HPDE6-E6E7 (cell line): ENCODE measurements at regions not wholly inside any gene's neighbourhood (a gene's known extent, or its start where the extent isn't known, plus 50 kb on each side); places are given as distances from the start of the nearest gene placed in this dataset.

Experiments used
- DNase-seq: peaks from one replicate; pipeline ENCODE4 v3.0.0; 2011; ENCODE audit warnings: missing footprints; ENCODE audit errors: extremely low spot score

DNA sequence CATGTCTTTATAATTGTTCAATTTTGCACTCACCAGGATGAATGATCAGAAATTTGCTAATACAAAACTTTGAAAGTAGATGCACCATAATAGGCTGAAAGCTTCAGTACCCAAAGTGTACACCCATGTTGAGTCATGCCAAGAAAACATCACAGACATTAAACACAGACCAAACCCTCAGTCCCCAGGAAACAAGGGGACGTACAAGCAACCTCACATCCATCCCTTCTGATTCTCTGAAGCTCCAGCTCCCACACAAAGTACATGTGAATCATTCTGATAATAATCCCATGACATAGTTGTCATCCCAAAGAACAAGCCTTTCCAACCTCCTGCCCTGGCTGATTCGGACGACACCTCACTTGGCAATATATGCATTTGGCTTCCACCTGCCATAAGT, 183.8 kb downstream of the SNX19 start:
- no peak for DNase-seq

DNA sequence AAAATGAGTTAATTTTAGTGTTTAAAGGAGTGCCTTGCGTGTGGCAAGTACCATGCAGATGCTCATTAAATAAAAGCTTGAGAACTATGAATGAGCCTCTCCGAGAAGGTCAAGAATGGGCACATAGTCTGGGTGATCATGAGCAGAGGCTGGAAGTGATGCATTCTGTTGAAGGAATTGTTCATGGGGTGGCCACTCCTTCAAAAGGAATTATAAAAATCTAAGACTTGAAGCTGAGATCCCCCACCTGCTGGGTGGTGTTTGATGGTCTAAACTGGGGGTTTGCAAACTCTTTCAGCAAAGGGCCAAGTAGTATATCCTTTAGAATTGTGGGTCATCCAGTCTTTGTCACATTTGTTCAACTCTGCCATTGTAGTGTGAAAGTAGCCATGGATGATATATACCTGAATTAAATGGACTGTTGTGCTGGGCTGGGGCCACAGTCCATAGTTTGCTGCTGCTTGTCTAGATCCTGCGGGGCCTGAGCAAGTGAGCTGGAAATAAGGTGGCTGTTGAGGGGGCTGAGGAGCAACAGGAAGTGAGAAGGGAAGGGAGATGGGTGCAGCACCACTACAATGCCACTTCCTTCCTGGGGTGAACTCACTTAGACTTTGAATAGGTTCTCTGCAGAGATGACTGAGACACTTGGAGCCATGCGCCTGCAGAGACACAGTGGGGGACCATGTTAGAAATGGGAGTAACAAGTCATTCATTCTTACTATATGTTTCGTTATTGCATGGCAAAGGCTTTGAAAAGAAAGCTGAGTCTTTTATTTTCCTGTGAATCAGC, 179.0 kb downstream of the SNX19 start:
- no peak for DNase-seq

DNA sequence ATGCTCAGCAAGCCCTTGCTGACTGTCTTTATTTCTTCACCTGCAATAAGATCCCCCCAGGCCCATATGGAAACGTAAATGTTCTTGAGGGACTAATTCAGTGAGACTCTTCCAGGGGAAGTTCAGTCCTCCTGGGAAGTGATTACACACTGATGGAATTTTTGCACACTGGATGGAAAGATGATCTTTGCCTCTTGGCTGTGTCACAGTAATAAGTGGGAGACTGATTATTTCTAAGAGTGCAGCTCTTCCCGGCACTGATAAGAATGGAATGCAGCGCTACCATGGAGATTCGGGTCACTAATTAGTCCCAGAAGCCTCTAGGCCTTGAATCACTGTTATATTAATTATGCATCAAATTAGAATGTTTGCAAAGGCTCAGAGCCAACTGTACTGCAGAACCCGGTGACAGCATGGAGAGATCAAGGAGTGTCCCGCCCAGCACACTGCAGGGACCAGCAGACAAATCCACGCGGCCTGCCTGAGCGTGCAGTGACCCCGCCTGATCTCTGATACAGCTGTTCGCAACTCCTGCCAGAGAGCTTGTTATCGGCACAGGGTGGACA, 178.3 kb downstream of the SNX19 start:
- DNase-seq, result no peak

DNA sequence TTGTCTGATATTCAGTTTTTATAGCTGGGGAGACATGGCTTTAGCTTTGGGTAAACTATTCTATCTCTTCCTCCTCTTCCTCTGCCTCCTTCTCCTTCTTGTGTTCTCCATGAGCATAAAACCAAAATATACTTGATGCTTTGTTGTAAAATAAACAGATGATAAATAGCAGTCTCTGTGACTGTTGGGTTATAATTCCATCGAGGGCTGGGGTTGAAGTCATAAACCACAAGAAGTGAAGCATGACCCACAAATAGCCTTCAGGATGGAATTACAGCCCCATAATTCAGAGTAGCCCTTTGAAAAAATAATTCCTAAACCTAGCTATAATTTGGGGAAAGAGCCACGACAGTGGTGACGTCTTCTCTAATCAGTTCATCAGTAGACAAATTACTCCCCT, 177.7 kb downstream of the SNX19 start:
- no peak for DNase-seq

DNA sequence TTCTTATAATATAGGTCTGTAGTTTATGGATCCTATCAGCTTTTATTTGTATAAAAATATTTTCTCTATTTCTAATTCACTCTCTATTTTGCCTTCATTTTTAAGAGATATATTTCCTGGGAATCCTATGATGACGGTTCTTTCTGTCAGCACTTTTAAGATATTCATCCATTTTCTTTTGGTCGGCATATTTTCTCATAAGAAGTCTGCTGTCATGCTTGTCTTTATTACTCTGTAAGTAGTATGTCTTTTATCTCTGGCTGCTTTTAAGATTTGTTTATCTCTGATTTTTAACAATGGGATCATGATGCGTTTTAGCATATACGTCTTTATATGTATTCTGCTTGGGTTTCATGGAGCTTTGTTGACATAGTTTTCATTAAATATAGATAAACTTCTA, 175.5 kb downstream of the SNX19 start:
- no peak for DNase-seq

DNA sequence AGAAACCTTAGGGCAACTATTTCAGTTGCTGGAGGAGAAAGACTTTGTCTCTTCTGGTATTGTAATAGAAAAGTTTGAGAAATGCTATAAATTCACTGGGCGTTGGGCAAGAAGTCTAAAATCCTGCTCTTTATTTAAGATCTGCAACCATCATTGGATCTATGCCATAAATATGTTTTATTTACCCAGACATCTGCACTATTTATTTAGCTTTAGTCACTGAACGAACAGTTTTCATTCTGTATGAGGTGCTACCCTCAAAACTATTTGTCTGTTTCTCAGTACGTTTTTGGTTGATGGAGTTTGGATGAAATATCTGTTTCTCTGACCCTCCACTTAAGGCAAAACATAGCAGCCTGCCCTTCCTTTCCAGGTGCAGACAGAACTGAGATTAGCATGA, 171.5 kb downstream of the SNX19 start:
- no peak for DNase-seq

DNA sequence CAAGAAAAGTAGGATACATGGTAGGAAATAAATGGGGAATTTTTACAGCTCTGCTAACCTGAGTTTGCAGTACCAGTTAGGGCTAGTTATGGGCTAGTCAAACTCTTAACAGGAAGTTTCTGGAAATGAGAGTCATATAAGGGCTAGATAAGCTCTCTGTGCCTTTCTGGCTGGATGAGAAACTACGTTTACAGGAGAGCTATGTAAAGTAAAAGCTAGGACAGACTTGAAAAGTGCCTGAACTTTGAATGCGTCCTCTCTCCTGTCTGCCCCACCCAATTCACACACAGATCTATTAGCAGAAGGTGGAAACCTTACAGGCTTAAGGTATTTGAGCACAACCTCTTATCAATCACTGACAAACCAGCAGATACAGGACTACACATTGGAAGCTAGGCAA, 167.1 kb downstream of the SNX19 start:
- DNase-seq, result no peak

DNA sequence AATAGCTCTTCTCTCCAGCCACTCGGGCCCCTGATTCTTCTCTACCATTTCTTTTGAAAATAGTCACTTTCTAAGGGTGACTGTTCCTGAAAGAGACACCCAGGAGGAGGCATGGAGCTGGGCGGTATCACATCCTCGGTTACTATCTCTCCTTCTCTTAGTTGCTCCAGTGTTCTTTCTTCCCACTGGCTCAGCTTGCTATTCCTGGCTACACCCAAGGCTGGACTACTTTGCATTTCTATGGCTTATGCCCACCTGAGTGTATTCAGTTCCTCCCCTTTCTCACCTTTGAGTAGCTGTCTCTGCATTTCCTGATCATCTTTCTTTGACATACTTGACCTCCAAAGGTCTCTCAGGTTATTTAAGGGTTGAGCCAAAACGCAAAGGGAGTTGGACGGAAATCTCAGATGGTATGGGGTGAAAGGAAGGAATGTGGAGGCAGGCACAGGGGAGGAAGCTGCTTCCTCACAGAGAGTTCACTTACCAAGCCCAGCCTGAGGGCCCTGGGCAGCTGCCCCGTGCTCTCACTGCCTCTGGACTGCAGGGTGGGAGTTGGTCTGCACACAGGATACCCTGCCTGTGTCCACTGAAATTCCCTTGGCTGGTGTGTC, 155.7 kb downstream of the SNX19 start:
- no peak for DNase-seq

DNA sequence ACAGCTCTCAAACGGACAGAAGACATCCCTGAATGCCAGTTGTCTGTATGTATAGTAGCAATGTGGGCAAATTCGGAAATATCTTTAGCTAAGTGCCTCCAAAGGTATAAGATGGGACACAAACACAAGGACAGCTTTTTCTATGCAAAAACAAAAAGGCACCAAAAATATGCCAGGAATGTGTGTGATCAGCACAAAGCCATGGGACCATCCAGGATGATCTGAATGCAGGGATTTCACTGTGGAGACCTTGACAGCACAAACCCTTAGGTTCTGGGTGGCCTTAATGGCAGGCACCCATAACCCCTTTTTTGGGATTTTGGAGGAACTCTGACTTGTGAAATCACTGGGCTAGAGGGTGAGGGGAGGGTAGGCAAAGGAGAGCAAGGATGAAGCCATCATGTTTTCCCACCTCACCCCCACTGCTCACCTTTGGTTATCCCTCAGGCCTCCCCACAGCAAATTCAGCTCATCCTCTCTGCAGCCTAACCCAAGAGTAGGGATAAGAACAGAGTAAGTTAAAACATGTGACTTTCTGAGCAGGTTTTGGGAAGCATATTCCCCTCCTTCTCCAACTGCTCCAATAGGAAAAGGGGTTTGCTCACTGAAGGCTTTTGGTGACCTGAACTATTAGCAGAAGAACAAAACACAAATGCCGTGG, 154.6 kb downstream of the SNX19 start:
- no peak for DNase-seq

DNA sequence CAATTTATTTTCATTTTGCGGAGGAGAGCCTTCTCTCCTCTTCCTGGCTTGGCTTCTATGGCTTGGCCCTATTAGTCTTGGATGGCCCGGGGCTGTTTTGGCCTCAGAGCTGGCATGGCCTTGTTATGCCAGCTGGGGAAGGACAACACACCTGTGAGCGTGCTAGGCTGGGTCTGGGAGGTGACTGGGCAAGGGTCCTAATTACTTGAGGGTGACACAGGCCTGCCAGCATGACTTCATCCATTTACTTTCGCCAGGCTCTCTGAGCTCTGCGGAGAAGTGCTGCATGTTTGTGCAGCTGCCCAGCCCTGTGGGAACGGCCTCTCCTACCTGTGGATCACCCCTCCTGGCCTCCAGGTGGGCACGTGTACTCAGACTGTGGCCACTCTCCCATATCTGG, 153.6 kb downstream of the SNX19 start:
- DNase-seq, result no peak

DNA sequence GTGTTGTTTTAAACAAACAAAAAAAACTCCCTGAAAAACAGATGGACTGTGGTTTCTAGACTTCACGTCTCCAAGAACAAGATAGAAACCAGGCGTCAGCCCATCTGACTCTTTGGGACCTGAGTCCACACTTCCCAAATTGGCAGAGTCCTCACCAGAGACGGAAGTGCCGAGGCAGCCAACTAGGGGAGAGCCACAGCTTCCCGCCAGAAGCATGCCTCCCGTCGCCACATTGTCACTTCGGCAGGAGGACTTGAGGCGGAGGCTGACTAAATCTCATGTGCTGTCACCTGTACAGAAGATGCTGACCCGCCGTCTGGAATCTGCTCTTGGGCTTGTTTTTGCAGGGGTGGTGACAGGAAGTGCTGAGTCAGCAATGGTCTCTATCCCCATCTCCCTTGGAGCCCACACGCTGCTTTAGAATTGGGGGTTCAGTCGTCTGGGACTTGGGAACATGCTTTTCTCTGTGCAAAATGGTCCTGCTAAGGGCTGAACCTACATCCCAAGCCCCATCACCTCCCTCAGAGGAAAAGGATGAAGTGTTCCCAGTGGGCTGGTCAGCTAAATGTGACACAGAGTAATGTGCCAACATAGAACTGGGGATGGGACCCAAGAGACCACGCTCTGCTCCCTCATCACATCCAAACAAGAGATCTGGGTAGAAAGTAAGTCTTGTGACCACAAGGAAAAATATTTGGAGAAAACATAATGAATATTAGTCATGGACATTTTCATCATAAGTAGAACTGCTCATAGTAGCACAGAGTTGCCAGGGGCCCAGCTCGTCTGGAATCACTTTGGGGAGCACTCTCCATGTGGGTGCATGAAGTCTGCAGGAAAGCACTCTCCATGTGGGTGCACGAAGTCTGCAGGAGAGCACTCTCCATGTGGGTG, 152.9 kb downstream of the SNX19 start:
- DNase-seq, result no peak

DNA sequence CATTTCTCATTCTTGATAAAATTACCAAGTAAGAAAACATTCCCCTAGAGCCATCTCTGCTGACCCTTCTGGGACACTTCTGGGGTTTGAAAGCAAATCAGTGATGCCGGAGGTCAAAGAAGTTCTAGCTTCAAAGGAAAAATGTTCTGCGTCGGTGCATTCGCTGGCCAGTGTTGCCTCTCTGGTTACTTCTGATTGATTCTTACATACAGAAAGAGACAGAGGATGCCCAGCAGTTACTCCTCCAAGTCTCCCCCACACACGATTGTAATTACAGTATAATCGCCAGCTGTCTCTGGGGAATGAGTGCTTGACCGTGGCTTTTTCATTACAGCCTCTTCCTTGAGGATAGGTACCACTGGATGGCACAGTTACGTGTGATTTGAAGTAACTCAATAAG, 150.9 kb downstream of the SNX19 start:
- no peak for DNase-seq

DNA sequence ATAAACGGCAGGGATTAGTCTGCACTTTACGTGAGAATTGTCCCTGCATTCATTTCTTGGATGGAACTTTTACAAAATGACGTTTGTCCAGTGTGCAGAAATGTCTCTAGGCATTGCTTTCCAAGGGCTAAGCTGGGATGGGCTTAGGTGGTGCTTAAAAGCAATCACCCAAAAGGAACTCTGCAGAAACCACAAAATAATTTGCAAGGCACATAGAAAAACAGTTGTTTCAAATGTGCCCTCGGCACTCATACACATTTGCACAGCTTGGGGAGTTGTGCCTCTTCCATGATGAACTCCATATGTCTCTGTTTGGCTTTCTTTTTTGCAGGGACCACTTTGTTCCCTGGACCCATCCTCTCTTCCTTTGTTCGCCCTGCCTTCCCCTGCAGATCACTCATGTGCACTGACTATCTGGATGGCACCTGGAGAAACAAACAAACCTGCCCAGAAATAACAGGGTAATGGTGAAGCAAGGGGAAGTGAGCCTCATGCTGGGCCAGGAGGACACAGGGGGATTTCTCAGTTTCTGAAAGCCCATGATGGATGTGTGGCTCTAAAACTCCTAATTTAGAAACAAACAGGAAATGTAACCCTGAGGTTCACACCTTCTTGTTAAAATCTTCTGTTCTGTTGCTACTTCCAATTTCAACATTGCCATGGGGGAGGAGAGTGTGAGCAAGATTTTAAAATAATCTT, 150.2 kb downstream of the SNX19 start:
- DNase-seq, result no peak

DNA sequence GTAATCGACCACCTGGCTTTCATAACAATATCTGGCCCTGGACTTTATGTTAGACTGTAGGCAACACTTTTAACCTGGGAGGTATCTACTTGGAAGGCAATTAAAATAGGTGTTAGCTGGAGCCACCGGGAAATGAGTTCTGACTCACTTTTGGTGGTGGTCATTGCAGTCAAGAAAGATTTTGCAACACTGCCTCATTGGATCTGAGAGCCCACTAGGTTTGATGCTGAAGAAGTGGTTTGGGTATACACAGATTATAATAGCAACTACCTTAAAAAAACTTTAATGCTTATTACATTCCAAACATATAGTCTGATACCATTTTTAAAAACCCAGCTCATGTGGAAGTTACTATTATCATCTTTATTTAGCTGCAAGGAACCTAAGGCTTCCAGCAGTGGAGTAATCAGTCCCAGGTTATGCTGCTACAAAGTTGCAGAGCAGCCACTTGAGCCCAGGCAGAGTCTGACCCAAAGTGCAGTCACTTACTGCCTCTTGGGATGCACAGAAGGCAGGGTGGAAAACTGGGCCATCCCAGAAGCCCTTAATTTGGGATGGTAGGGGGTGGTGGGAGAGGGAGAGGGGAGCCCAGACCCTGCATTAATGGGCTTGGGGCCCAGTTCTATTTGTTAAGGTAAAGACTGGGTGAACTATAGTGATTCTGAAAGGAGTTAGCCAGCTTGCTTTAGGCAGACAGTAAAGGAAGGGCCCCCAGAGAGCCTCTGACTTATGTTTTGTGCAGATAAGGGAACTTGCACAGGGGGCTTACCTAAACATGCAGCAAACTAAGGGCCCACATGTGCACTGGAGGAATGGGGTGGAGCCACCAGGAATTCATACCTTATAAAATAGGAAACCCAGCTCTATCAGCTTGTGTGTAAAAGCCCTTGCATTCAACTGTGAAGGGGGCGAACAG, 149.4 kb downstream of the SNX19 start:
- no peak for DNase-seq

DNA sequence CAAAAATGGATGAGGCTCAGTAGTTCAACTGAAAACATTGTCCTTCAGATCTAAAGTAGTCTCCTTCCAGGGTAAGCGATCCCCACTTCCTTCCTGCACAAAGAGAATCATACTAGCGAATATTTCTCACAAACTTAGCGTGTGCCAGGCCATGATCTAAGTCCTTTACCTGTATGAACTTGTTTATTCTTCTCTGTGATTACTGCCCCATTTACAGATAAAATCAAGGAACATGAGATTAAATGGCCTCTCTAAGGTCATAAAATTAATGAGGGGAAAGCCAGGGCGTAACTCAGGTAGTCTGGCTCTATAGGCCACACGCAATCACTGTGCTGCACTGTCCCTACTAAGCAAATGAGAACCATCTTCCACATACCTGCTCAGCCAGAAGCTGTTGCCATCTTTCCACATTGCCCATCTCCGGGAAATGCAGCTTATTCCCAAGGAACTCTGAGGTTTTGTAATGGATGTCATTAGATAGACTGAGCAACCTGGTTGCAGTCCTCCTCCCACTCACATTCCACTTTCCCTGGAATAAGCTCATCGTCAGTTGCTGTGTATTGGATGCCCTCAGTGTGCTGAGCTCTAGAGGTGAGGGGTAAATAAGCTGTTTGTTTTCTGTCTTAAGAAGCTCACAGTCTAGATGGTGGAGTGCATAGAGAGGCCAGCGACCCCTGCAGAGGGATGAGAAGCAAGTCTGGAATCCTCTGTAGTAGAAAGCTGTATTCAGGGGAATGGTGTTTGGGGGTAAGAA, 146.3 kb downstream of the SNX19 start:
- no peak for DNase-seq

DNA sequence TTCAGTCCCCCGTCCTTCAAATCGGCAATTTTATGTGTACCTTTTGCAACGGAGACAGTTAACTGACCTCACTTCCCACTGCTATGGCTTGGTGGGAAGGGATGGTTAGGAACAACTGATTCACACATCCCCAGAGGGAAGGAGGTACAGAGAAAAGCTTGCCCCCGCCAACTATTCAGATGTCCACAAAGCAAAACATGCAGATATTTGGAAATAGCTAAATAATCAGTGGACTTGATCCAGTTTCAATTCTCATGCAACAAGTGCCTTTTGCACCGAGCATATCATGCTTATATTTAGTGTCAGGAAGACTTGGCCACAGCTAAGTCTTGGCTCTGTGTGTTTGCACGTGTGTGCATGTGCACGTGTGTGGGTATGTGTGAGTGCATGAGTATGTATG, 144.6 kb downstream of the SNX19 start:
- DNase-seq, result no peak

DNA sequence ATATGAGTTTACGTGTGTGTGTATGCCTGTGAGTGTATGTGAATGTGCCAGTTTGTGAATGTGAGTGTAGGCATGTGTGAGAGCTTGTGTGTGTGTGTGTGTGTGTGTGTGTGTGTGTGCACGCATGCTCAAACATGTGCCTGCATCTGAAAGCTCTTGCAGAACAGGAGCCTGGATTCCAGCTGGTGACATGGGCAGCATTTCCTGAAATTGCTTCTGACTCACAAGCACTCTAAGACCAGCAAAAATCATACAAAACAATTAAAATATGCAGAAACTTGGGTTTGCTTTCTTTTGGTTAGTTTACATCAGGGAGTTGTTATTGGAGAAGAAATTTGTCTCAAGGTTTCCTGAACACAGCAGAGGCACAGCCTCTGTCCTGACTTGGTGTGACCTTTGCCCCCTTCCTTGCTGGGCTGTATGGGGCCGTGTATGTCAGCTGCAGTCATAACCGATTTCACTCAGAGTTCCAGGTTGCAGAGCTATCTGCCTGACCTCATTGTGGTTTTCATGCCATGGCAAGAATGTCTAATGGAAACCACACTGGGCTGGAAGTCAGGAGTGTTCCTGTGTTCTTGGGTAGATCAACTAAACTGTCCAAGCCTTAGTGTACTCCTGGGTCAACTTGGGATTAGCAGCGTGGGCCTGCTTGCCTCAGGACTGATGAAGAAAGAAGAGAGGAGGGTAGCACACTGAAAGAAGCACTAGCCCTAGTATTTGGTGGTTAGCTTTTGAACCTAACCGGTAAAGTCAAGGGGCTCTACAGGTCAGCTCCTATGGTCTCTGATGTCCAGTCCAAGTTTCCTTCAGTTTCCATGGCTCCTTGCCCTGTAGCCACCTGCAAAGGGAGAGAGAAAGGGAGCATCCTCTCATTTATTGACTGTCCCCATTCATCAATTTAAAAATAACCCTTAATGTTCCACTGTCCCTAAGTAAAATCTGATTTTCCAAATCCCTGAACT, 143.7 kb downstream of the SNX19 start:
- DNase-seq, result peak; percentile 36

DNA sequence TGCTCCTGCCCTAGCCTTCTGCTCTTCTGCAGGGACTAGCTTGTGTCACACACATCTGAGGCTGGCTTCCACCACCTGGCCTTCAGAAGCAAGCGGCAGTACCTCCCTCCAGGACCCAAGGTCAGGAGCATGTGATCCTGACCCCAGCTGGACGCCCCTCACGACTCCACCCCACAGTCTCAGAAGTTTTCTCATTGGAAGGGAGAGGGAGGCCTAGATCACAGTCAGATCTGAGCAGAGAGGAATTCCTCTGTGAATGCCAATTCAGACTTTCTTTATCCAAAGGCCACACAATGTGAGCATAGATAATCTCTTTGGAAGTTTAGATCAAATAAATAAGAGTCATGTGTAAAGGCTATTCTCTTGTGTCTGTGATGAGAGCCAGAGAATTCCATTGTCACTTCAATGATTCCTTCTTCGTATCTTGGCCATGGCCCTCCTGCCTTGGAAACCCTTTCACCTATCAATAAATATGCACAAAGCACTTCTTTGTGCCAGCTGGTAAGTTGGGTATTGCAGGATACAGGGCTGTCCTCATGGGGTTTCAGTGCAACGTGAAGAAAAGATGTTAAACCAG, 142.9 kb downstream of the SNX19 start:
- no peak for DNase-seq
